GM18502 (cell line): ENCODE measurements at regions not wholly inside any gene's neighbourhood (a gene's known extent, or its start where the extent isn't known, plus 50 kb on each side); places are given as distances from the start of the nearest gene placed in this dataset.
"Not testable (repeated sequence)": the region's sequence is repeated elsewhere in the genome, so short reads cannot be mapped to it uniquely, and the experiment has no call there.

Experiments used
- ATAC-seq: cut with Tn5 transposase; IDR thresholded peaks from one replicate; pipeline ENCODE4 v1.9.1; 2021; ENCODE audit warnings: mild to moderate bottlenecking; ENCODE audit not compliant: unreplicated experiment, poor library complexity

GRCh38 chr3:20322085-20322484 is 136.1 kb upstream of the SGO1 start:
- ATAC-seq = no peak

GRCh38 chr3:20321391-20322047 is 135.5 kb upstream of the SGO1 start:
- no peak for ATAC-seq

GRCh38 chr3:20320489-20320888 is 134.5 kb upstream of the SGO1 start:
- ATAC-seq = no peak

GRCh38 chr3:20319551-20319950 is 133.5 kb upstream of the SGO1 start:
- ATAC-seq = no peak

- ATAC-seq = no peak
Observed at GRCh38 chr3:20317616-20318015, 131.6 kb upstream of the SGO1 start.

- ATAC-seq = no peak
Observed at GRCh38 chr3:20316238-20316637, 130.2 kb upstream of the SGO1 start.

- ATAC-seq = no peak
Observed at GRCh38 chr3:20310629-20311028, 124.6 kb upstream of the SGO1 start.

GRCh38 chr3:20307383-20307782 is 121.4 kb upstream of the SGO1 start:
- ATAC-seq = no peak

GRCh38 chr3:20305647-20306046 is 119.6 kb upstream of the SGO1 start:
- ATAC-seq = no peak

GRCh38 chr3:20302766-20303165 is 116.8 kb upstream of the SGO1 start:
- no peak for ATAC-seq

- ATAC-seq = no peak
Observed at GRCh38 chr3:20288050-20288449, 102.0 kb upstream of the SGO1 start.

- ATAC-seq = peak; percentile 93
Observed at GRCh38 chr3:20280257-20280656, 94.3 kb upstream of the SGO1 start.

- ATAC-seq = not testable (repeated sequence)
Observed at GRCh38 chr3:20265977-20266376, 80.0 kb upstream of the SGO1 start.

GRCh38 chr3:20264900-20265567 is 79.0 kb upstream of the SGO1 start:
- no peak for ATAC-seq

- no peak for ATAC-seq
Observed at GRCh38 chr3:20258371-20258770, 72.4 kb upstream of the SGO1 start.

GRCh38 chr3:20256144-20256543 is 70.1 kb upstream of the SGO1 start:
- ATAC-seq = peak; percentile 99

- ATAC-seq = no peak
Observed at GRCh38 chr3:20254268-20255117, 68.5 kb upstream of the SGO1 start.

- no peak for ATAC-seq
Observed at GRCh38 chr3:20250786-20251185, 64.8 kb upstream of the SGO1 start.

GRCh38 chr3:20250314-20250713 is 64.3 kb upstream of the SGO1 start:
- ATAC-seq = no peak

- peak; percentile 92 for ATAC-seq
Observed at GRCh38 chr3:20246662-20247061, 60.7 kb upstream of the SGO1 start.

- peak; percentile 43 for ATAC-seq
Observed at GRCh38 chr3:20245781-20246180, 59.8 kb upstream of the SGO1 start.
